HG03095 (cell line): ENCODE measurements at regions not wholly inside any gene's neighbourhood (a gene's known extent, or its start where the extent isn't known, plus 50 kb on each side); places are given as distances from the start of the nearest gene placed in this dataset.
"Not testable (repeated sequence)": the region's sequence is repeated elsewhere in the genome, so short reads cannot be mapped to it uniquely, and the experiment has no call there.

Source experiments
- ATAC-seq: cut with Tn5 transposase; IDR thresholded peaks from one replicate; pipeline ENCODE4 v1.9.1; 2021; ENCODE audit warnings: moderate library complexity; ENCODE audit not compliant: unreplicated experiment

DNA sequence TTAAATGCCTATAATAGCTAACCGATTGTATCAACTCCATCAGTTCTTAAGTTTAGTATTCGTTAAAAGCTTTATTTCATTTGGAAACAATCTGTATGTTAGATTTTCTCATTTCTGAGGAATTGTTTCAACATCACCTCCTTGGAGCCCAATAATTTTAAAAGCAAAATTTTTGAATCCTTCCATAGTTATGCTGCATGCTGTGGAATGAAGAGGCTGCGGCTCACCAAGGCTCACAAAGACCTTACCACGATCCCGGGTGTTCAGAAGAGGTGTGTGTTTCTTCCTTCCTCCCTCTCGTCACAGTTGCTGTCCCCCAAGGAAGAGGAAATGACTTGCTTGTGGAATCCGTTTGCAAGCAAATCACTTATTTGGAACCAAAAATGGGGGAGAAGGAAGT is 143.8 kb downstream of the FGF1 start:
- ATAC-seq, result no peak

GRCh38 chr5:142540922-142541422 is 144.9 kb downstream of the FGF1 start:
- no peak for ATAC-seq

GRCh38 chr5:142539154-142539740 is 146.6 kb downstream of the FGF1 start:
- ATAC-seq, result no peak

DNA sequence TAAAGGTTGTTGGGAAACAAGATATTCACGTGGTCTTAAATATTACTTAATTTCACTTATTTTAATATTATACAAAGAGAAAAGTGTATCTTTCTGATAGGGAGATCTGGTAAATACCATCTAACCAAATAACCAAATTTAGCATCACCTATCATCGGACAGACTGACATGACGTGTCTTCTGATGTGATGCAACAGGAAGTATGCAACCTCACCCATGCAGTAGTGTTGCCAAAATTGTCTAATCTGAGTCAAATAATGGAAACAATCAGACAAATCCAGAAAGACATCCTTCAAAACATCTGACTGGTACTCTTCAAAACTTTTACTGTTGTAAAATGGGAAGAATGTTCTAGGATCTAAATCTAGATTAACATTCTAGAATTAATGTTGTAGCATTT is 148.0 kb downstream of the FGF1 start:
- ATAC-seq, result no peak

DNA sequence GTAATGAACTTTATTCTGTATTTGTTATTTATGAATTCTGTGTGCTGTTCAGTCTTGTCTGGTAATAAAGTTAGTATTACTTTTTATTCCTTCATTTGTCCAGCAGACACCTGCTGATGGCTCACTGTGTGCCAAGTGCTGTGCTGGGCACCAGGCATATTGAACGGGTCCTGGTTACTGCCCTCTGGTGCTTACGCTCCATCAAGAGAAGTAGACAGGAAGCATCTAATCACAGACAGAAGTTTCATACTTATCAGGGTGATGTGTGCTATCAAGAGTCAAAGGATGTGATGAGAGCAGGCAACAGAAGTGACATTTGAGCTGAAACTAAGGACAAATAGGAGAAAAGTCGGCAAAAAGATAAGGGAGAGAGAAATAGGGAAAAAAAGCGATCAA is 153.1 kb downstream of the FGF1 start:
- ATAC-seq, result no peak

GRCh38 chr5:142531977-142532780 is 153.7 kb downstream of the FGF1 start:
- ATAC-seq, result no peak

DNA sequence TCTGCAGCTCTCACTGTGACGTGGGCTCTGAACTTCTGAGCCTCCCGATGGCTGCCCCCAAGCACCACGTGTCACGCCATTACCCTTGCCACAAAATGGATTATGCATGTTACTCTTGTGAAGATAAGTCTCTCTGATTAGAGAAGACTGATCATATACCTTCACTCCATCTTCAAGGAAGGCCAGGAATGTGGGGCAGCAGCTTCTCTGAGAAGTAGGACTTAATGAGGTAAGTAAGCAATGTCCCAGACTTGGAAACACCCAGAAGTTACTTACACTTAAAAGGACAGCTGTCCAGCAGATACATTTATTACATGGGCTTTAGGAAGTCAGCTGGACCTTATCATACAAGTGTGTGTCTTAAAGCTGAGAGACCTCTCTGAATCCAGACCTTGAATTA is 155.0 kb downstream of the FGF1 start:
- no peak for ATAC-seq

DNA sequence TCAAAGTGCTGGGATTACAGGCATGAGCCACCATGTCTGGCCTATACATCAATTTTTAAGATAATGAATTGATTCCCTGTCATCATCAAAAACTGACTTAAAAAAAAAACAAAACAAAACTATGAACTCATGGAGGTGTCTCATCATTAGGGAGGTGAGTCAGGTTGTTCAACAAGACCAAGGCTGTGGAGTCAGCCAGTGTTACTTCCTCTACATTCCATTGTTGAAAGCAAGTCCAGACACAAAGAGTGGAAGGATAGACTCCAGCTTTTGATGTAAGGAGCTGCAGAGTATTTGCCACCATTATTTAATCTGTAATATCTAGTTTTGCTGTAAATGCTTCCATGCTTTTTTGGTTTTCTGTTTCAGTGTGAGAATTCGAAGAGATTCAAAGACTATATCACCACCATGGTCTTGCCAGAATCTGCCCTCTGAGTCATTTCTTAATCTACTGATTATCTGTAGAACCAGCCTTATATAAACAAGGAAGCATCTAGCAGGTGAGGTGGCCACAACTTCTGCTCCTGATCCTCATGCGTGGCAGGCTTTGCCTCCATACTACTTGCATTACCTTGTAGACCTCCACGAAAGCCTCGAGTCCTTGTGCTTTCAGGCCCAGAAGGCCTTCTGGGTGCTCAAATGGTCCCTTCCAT is 156.1 kb downstream of the FGF1 start:
- ATAC-seq, result no peak

DNA sequence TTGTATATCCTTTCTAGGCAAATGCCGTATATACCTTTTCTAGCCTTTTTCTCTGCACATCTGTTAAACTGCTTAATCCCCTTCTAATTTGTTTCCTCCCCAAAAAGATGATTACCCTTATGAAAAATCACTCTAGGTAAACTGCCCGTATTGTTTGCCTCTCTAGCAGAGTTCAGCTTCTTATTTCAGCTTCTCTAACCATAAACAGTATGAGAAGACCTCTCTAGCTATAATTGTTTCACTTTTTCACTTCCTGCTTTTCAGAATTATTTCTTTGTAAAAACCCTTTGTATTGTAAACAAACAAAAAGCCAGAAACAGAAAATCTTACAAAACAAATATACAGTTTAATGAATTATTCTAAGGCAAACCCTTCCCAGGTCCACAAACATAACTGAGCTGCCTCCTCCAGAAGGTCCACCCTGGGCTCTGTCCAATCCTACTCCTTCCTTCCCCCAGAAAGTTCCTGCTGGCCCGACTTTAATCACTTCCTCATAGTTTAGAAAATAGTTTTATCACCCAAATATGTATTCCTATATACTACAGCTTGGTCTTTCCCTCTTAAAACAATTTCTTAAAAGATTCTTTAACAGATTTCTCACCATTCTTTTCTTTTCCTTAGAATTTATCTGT is 158.1 kb downstream of the FGF1 start:
- no peak for ATAC-seq

DNA sequence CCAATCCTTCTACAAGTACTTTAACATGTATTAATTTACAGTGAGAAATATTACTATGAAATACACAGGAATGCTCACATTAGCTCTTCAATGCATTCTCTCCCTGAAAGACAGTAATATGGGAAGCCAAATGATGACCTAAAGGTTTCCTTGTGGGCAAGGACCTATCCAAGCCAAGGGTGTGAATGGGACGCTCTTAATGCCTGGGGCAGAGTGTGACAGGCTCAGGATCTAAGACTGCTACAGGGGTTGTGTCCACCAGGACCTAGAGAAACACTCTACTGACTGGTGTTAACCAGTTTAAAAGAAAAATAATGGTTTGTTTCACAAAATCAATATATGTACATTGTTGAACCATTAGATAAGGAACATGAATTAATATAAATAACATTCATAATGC is 158.7 kb downstream of the FGF1 start:
- no peak for ATAC-seq

GRCh38 chr5:142522983-142523382 is 162.9 kb downstream of the FGF1 start:
- no peak for ATAC-seq

- no peak for ATAC-seq
Measured at GRCh38 chr5:142521706-142522105, 164.2 kb downstream of the FGF1 start.

DNA sequence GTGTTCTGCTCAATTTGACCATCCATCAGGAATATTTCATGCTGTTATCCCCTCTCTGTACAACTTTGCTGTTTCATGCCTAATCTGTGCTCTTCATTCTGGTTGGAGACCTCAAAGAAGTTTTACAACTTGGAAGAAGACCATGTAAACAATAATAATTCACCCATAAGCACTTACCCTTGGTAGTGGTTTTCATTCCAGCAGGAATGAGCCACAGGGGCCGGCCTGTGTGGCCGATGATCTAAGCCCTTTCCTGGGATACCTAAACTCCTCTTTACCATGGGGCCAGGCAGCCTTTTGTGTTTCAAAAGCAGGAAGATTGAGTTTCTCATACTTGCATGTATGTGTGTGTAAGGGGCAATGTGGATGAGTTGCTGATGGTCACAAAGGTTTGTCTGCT is 165.0 kb downstream of the FGF1 start:
- ATAC-seq, result no peak

DNA sequence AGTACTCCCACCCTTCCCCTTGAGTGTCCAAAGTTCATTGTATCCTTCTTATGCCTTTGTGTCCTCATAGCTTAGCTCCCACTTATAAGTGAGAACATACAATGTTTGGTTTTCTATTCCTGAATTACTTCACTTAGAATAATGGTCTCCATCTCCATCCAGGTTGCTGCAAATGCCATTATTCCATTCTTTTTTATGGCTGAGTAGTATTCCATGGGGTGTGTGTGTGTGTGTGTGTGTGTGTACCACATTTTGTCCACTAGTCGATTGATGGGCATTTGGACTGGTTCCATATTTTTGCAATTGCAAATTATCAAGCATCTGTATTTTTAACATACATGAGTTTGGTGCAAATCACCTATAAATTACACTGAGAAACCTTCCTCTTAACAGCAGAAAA is 166.0 kb downstream of the FGF1 start:
- not testable (repeated sequence) for ATAC-seq

DNA sequence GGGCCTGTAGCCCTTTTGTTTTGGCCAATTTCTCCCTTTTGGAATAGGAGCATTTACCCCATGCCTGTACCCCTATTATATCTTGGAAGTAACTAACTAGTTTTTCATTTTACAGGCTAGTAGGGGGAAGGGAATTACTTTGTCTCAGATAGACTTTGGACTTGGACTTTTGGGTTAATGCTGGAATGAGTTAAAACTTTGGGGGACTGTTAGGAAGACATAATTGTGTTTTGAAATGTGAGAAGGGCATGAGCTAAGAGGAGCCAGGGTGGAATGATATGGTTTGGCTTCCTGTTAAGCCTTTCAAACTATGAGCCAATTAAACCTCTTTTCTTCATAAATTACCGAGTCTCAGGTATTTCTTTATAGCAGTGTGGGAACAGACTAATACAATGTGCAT is 168.1 kb downstream of the FGF1 start:
- ATAC-seq, result no peak

DNA sequence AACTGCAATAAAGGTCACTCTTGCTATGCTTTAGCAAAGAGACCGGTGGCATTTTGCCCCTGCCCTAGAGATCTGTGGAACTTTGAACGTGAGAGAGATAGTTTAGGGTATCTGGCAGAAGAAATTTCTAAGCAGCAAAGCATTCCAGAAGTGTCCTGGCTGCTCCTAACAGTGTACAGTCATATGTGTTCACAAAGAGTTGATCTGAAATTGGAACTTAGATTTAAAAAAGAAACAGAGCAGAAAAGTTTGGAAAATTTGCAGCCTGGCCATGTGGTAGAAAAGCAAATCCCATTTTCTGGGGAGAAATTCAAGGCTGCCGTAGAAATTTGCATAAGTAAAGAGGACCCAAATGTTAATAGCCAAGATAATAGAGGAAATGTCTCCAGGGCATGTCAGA is 169.2 kb downstream of the FGF1 start:
- no peak for ATAC-seq

DNA sequence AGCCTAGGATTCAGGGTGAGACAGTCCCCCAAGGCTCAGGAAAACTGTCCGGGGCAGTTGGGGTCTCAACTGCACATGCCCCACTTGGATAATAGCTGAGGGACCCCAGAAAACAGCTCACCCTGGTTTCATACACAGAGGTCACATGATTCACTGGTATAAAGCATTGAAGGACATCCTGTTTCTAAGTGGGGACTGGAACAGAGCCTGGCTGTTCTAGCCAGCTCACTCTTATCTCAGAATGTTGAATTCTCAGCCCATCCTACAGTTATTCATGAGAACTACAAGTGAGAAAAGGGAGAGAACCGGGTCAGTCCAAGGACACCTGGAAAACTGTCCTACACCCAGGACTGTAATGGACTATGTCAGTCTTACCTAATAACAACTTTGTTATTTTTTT is 170.9 kb downstream of the FGF1 start:
- ATAC-seq, result no peak

- no peak for ATAC-seq
Measured at GRCh38 chr5:142514196-142514595, 171.7 kb downstream of the FGF1 start.

DNA sequence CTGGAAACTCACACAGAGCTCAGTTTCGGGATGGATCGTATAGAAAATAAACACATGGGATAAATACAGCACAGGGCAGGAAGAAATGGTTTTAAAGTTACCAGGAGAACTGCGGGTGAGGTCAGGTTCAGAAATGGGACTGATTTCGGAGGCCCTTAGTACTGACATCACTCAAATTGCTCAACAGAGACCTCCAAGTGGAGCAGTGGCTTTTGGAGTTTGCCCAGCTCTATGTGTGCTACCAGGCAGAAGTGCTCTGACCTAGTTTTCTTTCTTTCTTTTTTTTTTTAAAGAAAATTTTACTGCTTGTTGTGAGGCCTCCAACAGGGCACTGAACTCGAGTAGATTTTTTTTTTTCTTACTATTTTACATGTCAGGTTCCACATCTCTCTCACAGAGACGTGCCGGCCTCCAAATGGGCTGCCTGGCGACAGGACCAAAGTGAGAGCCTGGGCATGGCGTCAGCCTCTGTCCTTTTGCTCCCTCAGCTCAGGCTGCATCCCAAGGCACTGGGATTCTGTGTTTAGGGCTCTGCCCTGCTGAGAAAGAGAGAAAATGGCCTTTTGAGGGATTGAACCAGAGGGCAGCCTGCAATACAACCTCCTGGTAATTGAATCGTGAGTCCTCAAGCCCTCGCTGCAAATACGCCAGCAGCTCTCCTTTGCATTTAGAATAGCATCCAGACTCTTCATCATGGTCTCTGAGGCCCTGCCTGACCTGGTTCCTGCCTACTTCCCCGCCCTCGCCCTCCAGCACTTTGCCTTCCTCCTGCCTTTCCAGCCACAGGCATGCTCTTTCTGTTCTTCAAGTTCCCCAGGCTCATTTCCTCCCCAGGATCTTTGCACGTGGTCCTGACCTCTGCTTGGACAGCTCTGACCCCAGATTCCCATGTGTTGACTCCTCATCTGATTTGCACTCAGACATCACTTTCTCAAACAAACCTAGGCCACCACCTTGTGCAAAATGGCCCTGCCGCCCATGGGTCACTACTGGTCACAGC is 173.5 kb downstream of the FGF1 start:
- no peak for ATAC-seq

DNA sequence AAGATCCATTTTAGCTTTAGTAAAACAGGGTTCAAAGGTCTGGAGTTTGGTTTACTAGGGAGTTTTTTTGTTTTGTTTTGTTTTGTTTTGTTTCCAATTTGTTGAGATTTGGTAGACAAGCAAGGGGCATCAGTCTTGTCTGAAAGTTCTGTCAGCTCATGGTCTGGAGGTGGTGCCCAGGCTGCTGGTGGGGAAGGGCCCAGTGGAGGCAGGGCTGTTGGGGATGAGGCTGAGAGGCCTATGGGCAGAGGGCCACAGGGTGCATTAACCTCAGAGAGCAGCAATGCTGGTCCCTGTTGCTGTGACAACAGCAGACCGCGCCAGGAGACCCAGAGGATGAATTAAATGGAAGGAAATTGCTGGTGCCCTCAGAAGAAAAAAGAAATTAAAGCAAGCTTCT is 174.5 kb downstream of the FGF1 start:
- ATAC-seq, result no peak
